ENCODE measurements at regions not wholly inside any gene's neighbourhood (a gene's known extent, or its start where the extent isn't known, plus 50 kb on each side); places are given as distances from the start of the nearest gene placed in this dataset.

- TF ChIP-seq CTCF (IDR thresholded peaks at IDR 0.05) (no peak), POLR2A (IDR thresholded peaks at IDR 0.05) (no peak)
These were observed 183.3 kb downstream of the NSUN3 start for GRCh38 chr3:94246171-94246570.
